Upper lobe of left lung (tissue), 6 donors: ENCODE measurements at regions not wholly inside any gene's neighbourhood (a gene's known extent, or its start where the extent isn't known, plus 50 kb on each side); places are given as distances from the start of the nearest gene placed in this dataset.
A peak's percentile ranks its signal among the peaks of the same experiment; 100 is the strongest.
"Not testable (repeated sequence)": the region's sequence is repeated elsewhere in the genome, so short reads cannot be mapped to it uniquely, and the experiment has no call there.

ENCODE experiments used
- ATAC-seq, 2 donors: fragments of 200-7000 bp; cut with Tn5 transposase; one replicate each; pipeline ENCODE4 v1.9.1; 2022; ENCODE audit warnings: mild to moderate bottlenecking in 2 of 2, moderate library complexity in 2 of 2; ENCODE audit not compliant: low FRiP score in 2 of 2
- DNase-seq, 2 donors: peaks; one replicate each; pipeline ENCODE4 v3.0.0-alpha.2; 2019 to 2020
- H3K27ac ChIP-seq, 4 donors: fragments of 200-600 bp; sonication (generic); one replicate each; pipeline ENCODE4 v1.5.1; 2016 to 2019
- H3K27me3 ChIP-seq, 4 donors: fragments of 200-600 bp; sonication (generic); one replicate each; pipeline ENCODE4 v1.5.1; 2017 to 2019
- H3K36me3 ChIP-seq, 4 donors: fragments of 200-600 bp; sonication (generic); one replicate each; pipeline ENCODE4 v1.5.1; 2016 to 2019
- H3K4me1 ChIP-seq, 4 donors: fragments of 200-600 bp; sonication (generic); one replicate each; pipeline ENCODE4 v1.5.1; 2018 to 2019
- H3K4me3 ChIP-seq, 4 donors: fragments of 200-600 bp; sonication (generic); one replicate each; pipeline ENCODE4 v1.5.1; 2017 to 2019; ENCODE audit warnings: mild to moderate bottlenecking in 2 of 4, moderate library complexity in 1 of 4
- H3K9me3 ChIP-seq, 4 donors: fragments of 200-600 bp; sonication (generic); one replicate each; pipeline ENCODE4 v1.5.1; 2018 to 2019
- whole genome bisulfite sequencing, 2 donors: methylation state at CpG; one replicate each; pipeline ENCODE4 v1.1.5; 2017 to 2018; 5-methylcytosine and 5-hydroxymethylcytosine counted together
- donor health status: DM: no; HTN: no; CAD: no; lungs with moderate emphysema.
- donor health status: DM: no; HTN: yes; CAD: no; lungs with severe emphysema.

- not testable (repeated sequence) for H3K27ac ChIP-seq, DNase-seq, H3K27me3 ChIP-seq, H3K9me3 ChIP-seq, H3K4me1 ChIP-seq, H3K36me3 ChIP-seq, H3K4me3 ChIP-seq
- peak; percentile 40 to 63 for ATAC-seq
- 78 to 79% methylated on average over 8 to 10 of the region's 10 CpGs for WGBS, 2 donors
Measured at GRCh38 chr7:149972977-149973376, 99.2 kb downstream of the ATP6V0E2 start.

GRCh38 chr7:149973681-149974080 lies 99.9 kb downstream of the ATP6V0E2 start:
- WGBS, 2 donors: 62 to 77% methylated on average over 5 to 6 of the region's 11 CpGs
- H3K27ac ChIP-seq, H3K36me3 ChIP-seq, H3K9me3 ChIP-seq, H3K27me3 ChIP-seq, H3K4me1 ChIP-seq, H3K4me3 ChIP-seq, DNase-seq: not testable (repeated sequence)
- ATAC-seq: peak in 1 of 2 donors; percentile 32

GRCh38 chr7:149975608-149976007 lies 101.8 kb downstream of the ATP6V0E2 start:
- H3K4me3 ChIP-seq, H3K27me3 ChIP-seq, H3K9me3 ChIP-seq, ATAC-seq, DNase-seq, H3K36me3 ChIP-seq, H3K4me1 ChIP-seq, H3K27ac ChIP-seq: not testable (repeated sequence)
- 35 to 46% methylated on average over 4 of the region's 4 CpGs for WGBS, 2 donors

- not testable (repeated sequence) for H3K27me3 ChIP-seq, H3K4me1 ChIP-seq, H3K4me3 ChIP-seq, DNase-seq, H3K27ac ChIP-seq, H3K36me3 ChIP-seq, H3K9me3 ChIP-seq
- WGBS, 2 donors: 72 to 94% methylated on average over 3 of the region's 3 CpGs
- ATAC-seq: peak in 1 of 2 donors; percentile 44
Measured at GRCh38 chr7:149978537-149978936, 104.8 kb downstream of the ATP6V0E2 start.

- 78 to 81% methylated on average over 8 to 9 of the region's 10 CpGs for WGBS, 2 donors
- not testable (repeated sequence) for ATAC-seq, DNase-seq
Measured at GRCh38 chr7:149978944-149979343, 105.2 kb downstream of the ATP6V0E2 start.

GRCh38 chr7:149982537-149983112 lies 108.9 kb downstream of the ATP6V0E2 start:
- DNase-seq, H3K27me3 ChIP-seq, H3K27ac ChIP-seq, H3K36me3 ChIP-seq, H3K4me1 ChIP-seq, H3K9me3 ChIP-seq, H3K4me3 ChIP-seq: not testable (repeated sequence)
- ATAC-seq: peak in 1 of 2 donors; percentile 17
- 55 to 75% methylated on average over 4 of the region's 4 CpGs for WGBS, 2 donors

More at GRCh38 chr7:149978944-149979343, 105.2 kb downstream of the ATP6V0E2 start:
- not testable (repeated sequence) for H3K36me3 ChIP-seq, H3K27ac ChIP-seq, H3K4me1 ChIP-seq, H3K9me3 ChIP-seq, H3K27me3 ChIP-seq, H3K4me3 ChIP-seq

- not testable (repeated sequence) for H3K4me3 ChIP-seq, ATAC-seq, H3K27ac ChIP-seq, H3K36me3 ChIP-seq, H3K9me3 ChIP-seq, H3K4me1 ChIP-seq, H3K27me3 ChIP-seq, DNase-seq
- no CpG with 5 or more reads among the region's 3 CpGs for WGBS, 2 donors
Measured at GRCh38 chr7:149986866-149987265, 113.1 kb downstream of the ATP6V0E2 start.

GRCh38 chr7:149991652-149992302 lies 118.0 kb downstream of the ATP6V0E2 start:
- 43 to 80% methylated on average over 8 of the region's 8 CpGs for WGBS, 2 donors
- not testable (repeated sequence) for H3K27me3 ChIP-seq, H3K36me3 ChIP-seq, H3K4me3 ChIP-seq, H3K4me1 ChIP-seq, H3K27ac ChIP-seq, DNase-seq, H3K9me3 ChIP-seq
- peak; percentile 12 to 52 for ATAC-seq

- H3K27ac ChIP-seq, H3K9me3 ChIP-seq, H3K27me3 ChIP-seq, H3K36me3 ChIP-seq, H3K4me3 ChIP-seq, DNase-seq, H3K4me1 ChIP-seq, ATAC-seq: not testable (repeated sequence)
- WGBS, 2 donors: 84 to 89% methylated on average over 11 of the region's 11 CpGs
Measured at GRCh38 chr7:149992366-149992765, 118.6 kb downstream of the ATP6V0E2 start.

GRCh38 chr7:149995369-149996026 lies 121.7 kb downstream of the ATP6V0E2 start:
- not testable (repeated sequence) for H3K27ac ChIP-seq, H3K4me3 ChIP-seq, H3K36me3 ChIP-seq, H3K4me1 ChIP-seq, ATAC-seq, H3K9me3 ChIP-seq, H3K27me3 ChIP-seq
- WGBS, 2 donors: 77 to 85% methylated on average over 12 to 13 of the region's 14 CpGs
- DNase-seq: peak in 1 of 2 donors; percentile 37

GRCh38 chr7:150000780-150001599 lies 127.2 kb downstream of the ATP6V0E2 start:
- H3K9me3 ChIP-seq, H3K4me1 ChIP-seq, H3K36me3 ChIP-seq, H3K4me3 ChIP-seq, H3K27ac ChIP-seq, DNase-seq, H3K27me3 ChIP-seq, ATAC-seq: not testable (repeated sequence)
- 45 to 57% methylated on average over 8 to 21 of the region's 22 CpGs for WGBS, 2 donors
